ENCODE measurements at regions not wholly inside any gene's neighbourhood (a gene's known extent, or its start where the extent isn't known, plus 50 kb on each side); places are given as distances from the start of the nearest gene placed in this dataset.

GRCh38 chr4:97013309-97013708 is 1130.0 kb downstream of the STPG2 start:
- TF ChIP-seq CTCF (conservative IDR thresholded peaks at IDR 0.05; ENCODE audit: low read length) (no peak), EZH2phosphoT487 (IDR thresholded peaks at IDR 0.05; ENCODE audit: borderline replicate concordance, low read depth, low read length) (no peak)

Measured in OCI-LY7 (cell line).